ENCODE measurements at regions not wholly inside any gene's neighbourhood (a gene's known extent, or its start where the extent isn't known, plus 50 kb on each side); places are given as distances from the start of the nearest gene placed in this dataset.
"Not testable (repeated sequence)": the region's sequence is repeated elsewhere in the genome, so short reads cannot be mapped to it uniquely, and the experiment has no call there.

- no peak for DNase-seq (ENCODE audit: low read depth in 2 of 2)
Measured at GRCh38 chr12:25793196-25793595, 165.3 kb upstream of the RASSF8 start.

GRCh38 chr12:25794571-25794970, 163.9 kb upstream of the RASSF8 start:
- no peak for DNase-seq (ENCODE audit: low read depth in 2 of 2)

- DNase-seq (ENCODE audit: low read depth in 2 of 2), result no peak
Measured at GRCh38 chr12:25796523-25797000, 161.9 kb upstream of the RASSF8 start.

GRCh38 chr12:25797386-25797785, 161.1 kb upstream of the RASSF8 start:
- no peak for DNase-seq (ENCODE audit: low read depth in 2 of 2)

- DNase-seq (ENCODE audit: low read depth in 2 of 2), result no peak
Measured at GRCh38 chr12:25797949-25798348, 160.5 kb upstream of the RASSF8 start.

GRCh38 chr12:25800101-25800500, 158.4 kb upstream of the RASSF8 start:
- DNase-seq (ENCODE audit: low read depth in 2 of 2), result no peak

- DNase-seq (ENCODE audit: low read depth in 2 of 2), result no peak
Measured at GRCh38 chr12:25801734-25802133, 156.7 kb upstream of the RASSF8 start.

- no peak for DNase-seq (ENCODE audit: low read depth in 2 of 2)
Measured at GRCh38 chr12:25802143-25802542, 156.3 kb upstream of the RASSF8 start.

- DNase-seq (ENCODE audit: low read depth in 2 of 2), result not testable (repeated sequence)
Measured at GRCh38 chr12:25803029-25803664, 155.3 kb upstream of the RASSF8 start.

- not testable (repeated sequence) for DNase-seq (ENCODE audit: low read depth in 2 of 2)
Measured at GRCh38 chr12:25804286-25804685, 154.2 kb upstream of the RASSF8 start.

GRCh38 chr12:25806271-25806670, 152.2 kb upstream of the RASSF8 start:
- peak; percentile 4 to 24 for DNase-seq (ENCODE audit: low read depth in 2 of 2)

- DNase-seq (ENCODE audit: low read depth in 2 of 2), result no peak
Measured at GRCh38 chr12:25808604-25809003, 149.9 kb upstream of the RASSF8 start.

- DNase-seq (ENCODE audit: low read depth in 2 of 2), result no peak
Measured at GRCh38 chr12:25810683-25811082, 147.8 kb upstream of the RASSF8 start.

- DNase-seq (ENCODE audit: low read depth in 2 of 2), result no peak
Measured at GRCh38 chr12:25811656-25812126, 146.8 kb upstream of the RASSF8 start.

- no peak for DNase-seq (ENCODE audit: low read depth in 2 of 2)
Measured at GRCh38 chr12:25812295-25812694, 146.2 kb upstream of the RASSF8 start.

GRCh38 chr12:25813843-25814242, 144.6 kb upstream of the RASSF8 start:
- no peak for DNase-seq (ENCODE audit: low read depth in 2 of 2)

- no peak for DNase-seq (ENCODE audit: low read depth in 2 of 2)
Measured at GRCh38 chr12:25816637-25817036, 141.8 kb upstream of the RASSF8 start.

GRCh38 chr12:25817166-25817565, 141.3 kb upstream of the RASSF8 start:
- no peak for DNase-seq (ENCODE audit: low read depth in 2 of 2)

- DNase-seq (ENCODE audit: low read depth in 2 of 2), result no peak
Measured at GRCh38 chr12:25818596-25819390, 139.7 kb upstream of the RASSF8 start.

- DNase-seq (ENCODE audit: low read depth in 2 of 2), result no peak
Measured at GRCh38 chr12:25819691-25820090, 138.8 kb upstream of the RASSF8 start.

- no peak for DNase-seq (ENCODE audit: low read depth in 2 of 2)
Measured at GRCh38 chr12:25822281-25822680, 136.2 kb upstream of the RASSF8 start.

- no peak for DNase-seq (ENCODE audit: low read depth in 2 of 2)
Measured at GRCh38 chr12:25824734-25825133, 133.7 kb upstream of the RASSF8 start.

GRCh38 chr12:25825446-25825845, 133.0 kb upstream of the RASSF8 start:
- DNase-seq (ENCODE audit: low read depth in 2 of 2), result no peak
